ENCODE measurements at regions not wholly inside any gene's neighbourhood (a gene's known extent, or its start where the extent isn't known, plus 50 kb on each side); places are given as distances from the start of the nearest gene placed in this dataset.

- H3K27me3 ChIP-seq: no peaks in the 10 kb centered on the region
- no peaks in the 10 kb centered on the region for H3K36me3 ChIP-seq
- H3K4me1 ChIP-seq: no peaks in the 10 kb centered on the region
- DNase-seq: no peak
- H3K9me3 ChIP-seq: no peaks in the 10 kb centered on the region
- TF ChIP-seq CTCF (IDR thresholded peaks at IDR 0.05; ENCODE audit: low read depth, low read length): no peak
- no peak overlapping the region for H3K4me3 ChIP-seq (ENCODE audit: low read depth, low read length)
Observed at GRCh38 chr1:70546726-70547125, 135.7 kb downstream of the CTH start.

- H3K4me1 ChIP-seq: no peaks in the 10 kb centered on the region
- no peak for TF ChIP-seq CTCF (IDR thresholded peaks at IDR 0.05; ENCODE audit: low read depth, low read length)
- H3K9me3 ChIP-seq: no peaks in the 10 kb centered on the region
- no peak overlapping the region for H3K4me3 ChIP-seq (ENCODE audit: low read depth, low read length)
- no peak for DNase-seq
- H3K27me3 ChIP-seq: no peaks in the 10 kb centered on the region
- no peaks in the 10 kb centered on the region for H3K36me3 ChIP-seq
Observed at GRCh38 chr1:70552662-70553566, 141.8 kb downstream of the CTH start.

GRCh38 chr1:70553567-70553956, 142.5 kb downstream of the CTH start:
- no peaks in the 10 kb centered on the region for H3K27me3 ChIP-seq
- H3K4me1 ChIP-seq: no peaks in the 10 kb centered on the region
- H3K9me3 ChIP-seq: no peaks in the 10 kb centered on the region
- H3K4me3 ChIP-seq (ENCODE audit: low read depth, low read length): no peak overlapping the region
- TF ChIP-seq CTCF (IDR thresholded peaks at IDR 0.05; ENCODE audit: low read depth, low read length): no peak
- H3K36me3 ChIP-seq: no peaks in the 10 kb centered on the region
- no peak for DNase-seq

GRCh38 chr1:70554341-70554740, 143.3 kb downstream of the CTH start:
- no peak for TF ChIP-seq CTCF (IDR thresholded peaks at IDR 0.05; ENCODE audit: low read depth, low read length)
- Histone ChIP-seq H3K9me3 (no peaks in the 10 kb centered on the region), H3K4me3 (ENCODE audit: low read depth, low read length) (no peak overlapping the region), H3K36me3 (no peaks in the 10 kb centered on the region), H3K4me1 (no peaks in the 10 kb centered on the region), H3K27me3 (no peaks in the 10 kb centered on the region)
- no peak for DNase-seq

- Histone ChIP-seq H3K4me3 (ENCODE audit: low read depth, low read length) (no peak overlapping the region), H3K27me3 (no peaks in the 10 kb centered on the region), H3K4me1 (no peaks in the 10 kb centered on the region), H3K36me3 (no peaks in the 10 kb centered on the region), H3K9me3 (no peaks in the 10 kb centered on the region)
- no peak for DNase-seq
- TF ChIP-seq CTCF (IDR thresholded peaks at IDR 0.05; ENCODE audit: low read depth, low read length): no peak
Observed at GRCh38 chr1:70556541-70556940, 145.5 kb downstream of the CTH start.

GRCh38 chr1:70567167-70567566, 156.1 kb downstream of the CTH start:
- Histone ChIP-seq H3K4me3 (ENCODE audit: low read depth, low read length) (no peak overlapping the region), H3K4me1 (no peaks in the 10 kb centered on the region), H3K9me3 (no peaks in the 10 kb centered on the region), H3K36me3 (no peaks in the 10 kb centered on the region), H3K27me3 (no peaks in the 10 kb centered on the region)
- no peak for DNase-seq
- TF ChIP-seq CTCF (IDR thresholded peaks at IDR 0.05; ENCODE audit: low read depth, low read length): no peak

All from BE2C (cell line).